ENCODE measurements at regions not wholly inside any gene's neighbourhood (a gene's known extent, or its start where the extent isn't known, plus 50 kb on each side); places are given as distances from the start of the nearest gene placed in this dataset.

GRCh38 chr6:24069526-24069925 is 56.5 kb upstream of the NRSN1 start:
- no peak for DNase-seq (ENCODE audit: low read depth, low spot score)
- no peaks in the 10 kb centered on the region for H3K4me1 ChIP-seq (ENCODE audit: control insufficient read depth, extremely low read depth, insufficient read depth, low read length)

More at GRCh38 chr6:24069526-24069925, 56.5 kb upstream of the NRSN1 start:
- BruUV-seq (replicated peaks): no TSS peak
- Histone ChIP-seq H4K20me1 (replicated peaks; ENCODE audit: control insufficient read depth, extremely low read depth, insufficient read depth, low read length) (no peaks in the 10 kb centered on the region), H3K9me3 (replicated peaks; ENCODE audit: control insufficient read depth, insufficient read depth, low read length) (peaks cover 6% of the 10 kb centered on the region), H3K27ac (ENCODE audit: insufficient read depth, low read depth, low read length) (no peak overlapping the region), H3K4me2 (ENCODE audit: insufficient read depth, low read length) (no peak overlapping the region), H3K4me3 (replicated peaks in 1 of 3; ENCODE audit: insufficient read depth in 1 of 3, low read depth in 1 of 3, low read length in 3 of 3) (no peak overlapping the region), H3K9ac (replicated peaks; ENCODE audit: extremely low read depth, insufficient read depth, low read length) (no peak overlapping the region), H3K9me1 (replicated peaks; ENCODE audit: control insufficient read depth, extremely low read depth, insufficient read depth, low read length) (no peaks in the 10 kb centered on the region), H3K36me3 (ENCODE audit: control insufficient read depth in 2 of 2, extremely low read depth in 1 of 2, insufficient read depth in 2 of 2, low read length in 2 of 2) (no peaks in the 10 kb centered on the region), H3K79me2 (ENCODE audit: control insufficient read depth, insufficient read depth, low read length) (no peaks in the 10 kb centered on the region), H3K27me3 (ENCODE audit: control insufficient read depth in 2 of 2, insufficient read depth in 2 of 2, low read length in 2 of 2) (no peaks in the 10 kb centered on the region), H2AFZ (ENCODE audit: low read depth, low read length) (no peak overlapping the region)
- FAIRE-seq: no peak
- dilution Hi-C loops (cut with MboI; ENCODE audit: extremely low pct_ligation_motif_present, low sequenced_read_pairs): no loop called here
- ChIA-PET POLR2A (no interaction called here), CTCF (no interaction called here)
- TF ChIP-seq JUN (IDR thresholded peaks at IDR 0.05; ENCODE audit: borderline replicate concordance, insufficient read depth, insufficient read length, low read depth) (no peak), CTCF (IDR thresholded peaks at IDR 0.05; ENCODE audit: extremely low read depth in 1 of 2, insufficient read depth in 1 of 2, low read depth in 1 of 2, low read length in 2 of 2) (no peak), MAX (IDR thresholded peaks at IDR 0.05; ENCODE audit: insufficient read depth, insufficient read length) (no peak), GATA2 (IDR thresholded peaks at IDR 0.05; ENCODE audit: insufficient read depth, insufficient read length, low read depth, low read length) (no peak), POLR2A (IDR thresholded peaks at IDR 0.05; ENCODE audit: low read depth, low read length) (no peak), POLR2AphosphoS5 (IDR thresholded peaks at IDR 0.05; ENCODE audit: insufficient read depth, low read depth, low read length) (no peak), EZH2 (IDR thresholded peaks at IDR 0.05; ENCODE audit: borderline replicate concordance, low read depth, low read length, severe bottlenecking) (no peak), MYC (IDR thresholded peaks at IDR 0.05; ENCODE audit: low read depth, low read length) (no peak), FOS (IDR thresholded peaks at IDR 0.05; ENCODE audit: borderline replicate concordance, insufficient read depth, low read length) (no peak)
- intact Hi-C loops (cut with micrococcal nuclease): no loop called here
